ENCODE measurements at regions not wholly inside any gene's neighbourhood (a gene's known extent, or its start where the extent isn't known, plus 50 kb on each side); places are given as distances from the start of the nearest gene placed in this dataset.

GRCh38 chr9:107749787-107750444 is 260.3 kb upstream of the KLF4 start:
- DNase-seq = peak; percentile 41
- Mint-ChIP-seq H3K27ac (no peak overlapping the region), H3K27me3 (ENCODE audit: low read depth, poor library complexity) (peaks cover 3% of the 10 kb centered on the region), H3K4me3 (no peak overlapping the region), H3K4me1 (peaks cover 21% of the 10 kb centered on the region), H3K36me3 (ENCODE audit: low read depth) (no peaks in the 10 kb centered on the region), H3K9me3 (no peaks in the 10 kb centered on the region)
- TF ChIP-seq CTCF (IDR thresholded peaks at IDR 0.05) = no peak

GRCh38 chr9:107744873-107745272 is 255.3 kb upstream of the KLF4 start:
- peaks cover 7% of the 10 kb centered on the region for H3K4me1 Mint-ChIP-seq
- TF ChIP-seq CTCF (IDR thresholded peaks at IDR 0.05) = no peak
- no peak overlapping the region for H3K27ac Mint-ChIP-seq
- H3K4me3 Mint-ChIP-seq = no peak overlapping the region
- no peaks in the 10 kb centered on the region for H3K36me3 Mint-ChIP-seq (ENCODE audit: low read depth)
- H3K27me3 Mint-ChIP-seq (ENCODE audit: low read depth, poor library complexity) = peaks cover 16% of the 10 kb centered on the region
- no peaks in the 10 kb centered on the region for H3K9me3 Mint-ChIP-seq
- no peak for DNase-seq

GRCh38 chr9:107742531-107743309 is 253.2 kb upstream of the KLF4 start:
- H3K4me3 Mint-ChIP-seq = no peak overlapping the region
- no peak overlapping the region for H3K27ac Mint-ChIP-seq
- H3K36me3 Mint-ChIP-seq (ENCODE audit: low read depth) = no peaks in the 10 kb centered on the region
- peaks cover 18% of the 10 kb centered on the region for H3K4me1 Mint-ChIP-seq
- DNase-seq = no peak
- TF ChIP-seq CTCF (IDR thresholded peaks at IDR 0.05) = no peak
- H3K9me3 Mint-ChIP-seq = no peaks in the 10 kb centered on the region
- peaks cover 13% of the 10 kb centered on the region for H3K27me3 Mint-ChIP-seq (ENCODE audit: low read depth, poor library complexity)

- Mint-ChIP-seq H3K36me3 (ENCODE audit: low read depth) (no peaks in the 10 kb centered on the region), H3K9me3 (no peaks in the 10 kb centered on the region), H3K27me3 (ENCODE audit: low read depth, poor library complexity) (peaks cover 13% of the 10 kb centered on the region), H3K4me3 (no peak overlapping the region), H3K27ac (no peak overlapping the region), H3K4me1 (peaks cover 24% of the 10 kb centered on the region)
- no peak for DNase-seq
- TF ChIP-seq CTCF (IDR thresholded peaks at IDR 0.05) = no peak
These were observed 250.8 kb upstream of the KLF4 start for GRCh38 chr9:107740088-107740980.

GRCh38 chr9:107739601-107740082 is 250.1 kb upstream of the KLF4 start:
- H3K27me3 Mint-ChIP-seq (ENCODE audit: low read depth, poor library complexity) = peaks cover 12% of the 10 kb centered on the region
- no peaks in the 10 kb centered on the region for H3K9me3 Mint-ChIP-seq
- no peak overlapping the region for H3K4me3 Mint-ChIP-seq
- no peak for TF ChIP-seq CTCF (IDR thresholded peaks at IDR 0.05)
- H3K36me3 Mint-ChIP-seq (ENCODE audit: low read depth) = no peaks in the 10 kb centered on the region
- no peak overlapping the region for H3K27ac Mint-ChIP-seq
- DNase-seq = peak; percentile 14
- H3K4me1 Mint-ChIP-seq = peaks cover 24% of the 10 kb centered on the region

Data from nephron progenitor cell (in vitro differentiated cells).